K562 (cell line): ENCODE measurements at regions not wholly inside any gene's neighbourhood (a gene's known extent, or its start where the extent isn't known, plus 50 kb on each side); places are given as distances from the start of the nearest gene placed in this dataset.

Experiments
- ATAC-seq: fragments of 200-7000 bp; cut with Tn5 transposase; 3 replicates; pipeline ENCODE4 v1.9.1; 2020; ENCODE audit warnings: moderate library complexity
- BruUV-seq: library from RNA; stranded (reverse); fragments of 400-500 nt; replicated peaks from 2 replicates; lab custom pipeline; 2021; lab: Mats Ljungman, UMichigan
- CTCF ChIA-PET: fragments of 300-600 bp; formaldehyde crosslinking; extraction: SDS; loops from one replicate; lab custom pipeline; 2021; ENCODE audit warnings: low intra/inter-chr PET ratio; lab: Yijun Ruan, JAX
- POLR2A ChIA-PET: fragments of 300-600, 350-650 bp; sonication (Branson Sonifier 250); formaldehyde crosslinking; extraction: SDS; loops from one replicate; lab custom pipeline; 2021; ENCODE audit warnings: antibody characterized with exemption, inconsistent platforms; lab: Yijun Ruan, JAX
- DNase-seq, 4 experiments: peaks; one replicate each; pipeline versions ENCODE4 v3.0.0 to v3.0.0-alpha.2; 2011 to 2018; ENCODE audit warnings: low spot score in 3 of 4, mixed read lengths in 3 of 4; ENCODE audit errors: extremely low read depth in 1 of 4
- FAIRE-seq: peaks from 2 replicates; lab custom pipeline; 2011; peaks lifted over from hg19 to GRCh38; lab: Jason Lieb, UNC
- H2AFZ ChIP-seq: 2 replicates; pipeline ENCODE4 v1.6.0; 2011; ENCODE audit warnings: low read depth, low read length, control low read depth, inconsistent platforms
- H3K27ac ChIP-seq: fragments of 200-600 bp; 3 replicates; pipeline ENCODE4 v1.8.0; 2011; ENCODE audit warnings: low read depth, mild to moderate bottlenecking, control low read depth, inconsistent platforms, low read length, moderate library complexity, mixed read lengths; ENCODE audit errors: extremely low read depth
- H3K27me3 ChIP-seq, 2 experiments: fragments of 300-600 bp in 1 of 2; 2 replicates in 1 of 2; 3 replicates in 1 of 2; pipeline versions ENCODE4 v1.6.0 to v1.8.0; 2011; ENCODE audit warnings: inconsistent platforms in 2 of 2, low read length in 2 of 2, mild to moderate bottlenecking in 1 of 2, mixed read lengths in 1 of 2, moderate library complexity in 1 of 2; ENCODE audit not compliant: control insufficient read depth in 2 of 2, insufficient read depth in 2 of 2
- H3K36me3 ChIP-seq: fragments of 300-600 bp; 3 replicates; pipeline ENCODE4 v1.8.0; 2011; ENCODE audit warnings: mild to moderate bottlenecking, low read length, inconsistent platforms; ENCODE audit not compliant: control insufficient read depth, insufficient read depth
- H3K4me1 ChIP-seq, 2 experiments: fragments of 200-600 bp in 1 of 2; replicated peaks in 1 of 2; 2 replicates in 1 of 2; 3 replicates in 1 of 2; pipeline versions ENCODE4 v1.5.1 to v1.8.0; 2011; ENCODE audit warnings: inconsistent platforms in 2 of 2, low read length in 2 of 2, mild to moderate bottlenecking in 1 of 2, mixed read lengths in 1 of 2, moderate library complexity in 1 of 2; ENCODE audit not compliant: control insufficient read depth in 2 of 2, insufficient read depth in 2 of 2
- H3K4me2 ChIP-seq: 2 replicates; pipeline ENCODE4 v1.6.1; 2011; ENCODE audit warnings: low read length, control low read depth, inconsistent platforms, mixed read lengths; ENCODE audit not compliant: insufficient read depth
- H3K4me3 ChIP-seq: fragments of 200-600 bp; sonication (generic), shearing (Covaris generic); 2 replicates; pipeline ENCODE4 v1.5.1; 2016; ENCODE audit warnings: control low read depth, inconsistent platforms
- H3K79me2 ChIP-seq: fragments of 200-600 bp; 3 replicates; pipeline ENCODE4 v1.8.0; 2011; ENCODE audit warnings: low read length, inconsistent platforms; ENCODE audit not compliant: control insufficient read depth, insufficient read depth
- H3K9ac ChIP-seq, 2 experiments: 2 replicates each; pipeline versions ENCODE4 v1.6.0 to v1.6.1; 2011; ENCODE audit warnings: low read depth in 2 of 2, low read length in 2 of 2, control low read depth in 1 of 2, inconsistent platforms in 1 of 2, mild to moderate bottlenecking in 1 of 2, mixed read lengths in 1 of 2; ENCODE audit not compliant: insufficient read depth in 1 of 2
- H3K9me1 ChIP-seq: one replicate; pipeline ENCODE4 v1.6.0; 2011; ENCODE audit warnings: inconsistent platforms, mild to moderate bottlenecking, low read length, moderate library complexity; ENCODE audit not compliant: control insufficient read depth, insufficient read depth
- H3K9me3 ChIP-seq: replicated peaks from 2 replicates; pipeline ENCODE4 v1.5.1; 2011; ENCODE audit warnings: low read depth, low read length, inconsistent platforms; ENCODE audit not compliant: control insufficient read depth, insufficient read depth
- H4K20me1 ChIP-seq: replicated peaks from 2 replicates; pipeline ENCODE4 v1.6.1; 2011; ENCODE audit warnings: low read length, inconsistent platforms, mixed read lengths; ENCODE audit not compliant: control insufficient read depth, insufficient read depth
- ATF6 ChIP-seq: sonication (generic); formaldehyde crosslinking; IDR thresholded peaks from 2 replicates; pipeline ENCODE4 v1.4.0; 2020; ENCODE audit warnings: mild to moderate bottlenecking, missing genetic modification reagents
- CTBP1 ChIP-seq: fragments of 450-650 bp; IDR thresholded peaks from 2 replicates; pipeline ENCODE4 v1.6.1; 2016; ENCODE audit warnings: borderline replicate concordance
- E4F1 ChIP-seq: fragments of 250-450 bp; sonication (Bioruptor Pico); IDR thresholded peaks from 2 replicates; pipeline ENCODE4 v1.5.0; 2021; ENCODE audit warnings: mild to moderate bottlenecking, borderline replicate concordance
- HIVEP1 ChIP-seq: fragments of 250-450 bp; sonication (Bioruptor Pico); IDR thresholded peaks from 2 replicates; pipeline ENCODE4 v1.4.0; 2020; ENCODE audit warnings: mild to moderate bottlenecking
- ZBTB33 ChIP-seq: sonication (generic); formaldehyde crosslinking; IDR thresholded peaks from 2 replicates; pipeline ENCODE4 v1.8.1; 2023; ENCODE audit warnings: mild to moderate bottlenecking, missing genetic modification reagents
- ZNF282 ChIP-seq: sonication (generic); formaldehyde crosslinking; IDR thresholded peaks from 2 replicates; pipeline ENCODE4 v1.8.1; 2023; ENCODE audit warnings: missing genetic modification reagents
- WGBS: fragments of 100-300 bp; shearing (Covaris generic); methylation state at CpG from one replicate; pipeline ENCODE4 v1.1.6; 2016; ENCODE audit warnings: low coverage, mixed read lengths; ENCODE audit not compliant: insufficient coverage; ENCODE audit errors: missing lambda C conversion rate; 5-methylcytosine and 5-hydroxymethylcytosine counted together
- in situ Hi-C: fragments of 300-500 bp; cut with MboI; formaldehyde crosslinking; loops from 4 replicates; pipeline ENCODE4 v1.15.0; 2018; ENCODE audit warnings: inconsistent platforms, mixed read lengths
- intact Hi-C: fragments of 100-400 bp; cut with micrococcal nuclease; formaldehyde crosslinking; loops from 2 replicates; pipeline ENCODE4 v1.14.2; 2022

GRCh38 chr18:76679945-76680344 lies 142.4 kb upstream of the ZNF236 start (continued):
- TF ChIP-seq E4F1 (no peak), HIVEP1 (CRISPR knock-in tag) (no peak), ZNF282 (CRISPR knock-in tag) (no peak)
- TF ChIP-seq, all 486 proteins: peak for 0

- peak; percentile 31; the same call in 1 of the 3 replicates for ATAC-seq
These were observed 143.1 kb upstream of the ZNF236 start for GRCh38 chr18:76679259-76679658.

More at GRCh38 chr18:76679259-76679658, 143.1 kb upstream of the ZNF236 start:
- Histone ChIP-seq H3K36me3 (no peaks in the 10 kb centered on the region), H3K27me3 (peaks cover 0 to 35% of the 10 kb centered on the region in 2 experiments; a peak in 2 of 5 replicates), H3K27ac (no peak overlapping the region), H3K4me2 (no peak overlapping the region), H2AFZ (no peak overlapping the region), H3K9me3 (no peaks in the 10 kb centered on the region), H3K4me3 (no peak overlapping the region), H3K9me1 (no peaks in the 10 kb centered on the region), H3K4me1 (no peaks in the 10 kb centered on the region), H3K9ac (no peak overlapping the region), H4K20me1 (no peaks in the 10 kb centered on the region), H3K79me2 (no peaks in the 10 kb centered on the region)
- ChIA-PET POLR2A (interaction anchor here (1.1 kb wide), 1 partner anchor 38 kb away, joined by 4 read pairs; no protein-coding TSS in a partner anchor), CTCF (no interaction called here)
- in situ Hi-C loops, result no loop called here
- intact Hi-C loops, result no loop called here
- FAIRE-seq, result no peak
- DNase-seq, result no peak
- WGBS, result 0% methylated on average over 6 of the region's 7 CpGs
- TF ChIP-seq CTBP1, result no peak
- no peak for TF ChIP-seq ZBTB33 (CRISPR knock-in tag)
- TF ChIP-seq ATF6 (CRISPR knock-in tag), result no peak
- no TSS peak for BruUV-seq
